T-helper 1 cell treated with Interleukin-12 subunit alpha and Interleukin-12 subunit beta and Interleukin-4 antibody, amounts not matched to agents 30 μg/mL and 1 μg/mL, for 36 hours (primary cell): ENCODE measurements at regions not wholly inside any gene's neighbourhood (a gene's known extent, or its start where the extent isn't known, plus 50 kb on each side); places are given as distances from the start of the nearest gene placed in this dataset.

ENCODE experiments used
- H3K27ac Mint-ChIP-seq: one replicate; pipeline ENCODE4 v1.8.0; 2021; ENCODE audit warnings: mild to moderate bottlenecking, mixed read lengths
- H3K27me3 Mint-ChIP-seq: one replicate; pipeline ENCODE4 v1.8.0; 2021; ENCODE audit warnings: low read depth, mixed read lengths
- H3K36me3 Mint-ChIP-seq: one replicate; pipeline ENCODE4 v1.8.0; 2021; ENCODE audit warnings: low read depth, mixed read lengths
- H3K4me1 Mint-ChIP-seq: one replicate; pipeline ENCODE4 v1.8.0; 2021; ENCODE audit warnings: low read depth, mixed read lengths
- H3K4me3 Mint-ChIP-seq: one replicate; pipeline ENCODE4 v1.8.0; 2021; ENCODE audit warnings: mild to moderate bottlenecking, moderate library complexity, mixed read lengths
- H3K9me3 Mint-ChIP-seq: one replicate; pipeline ENCODE4 v1.8.0; 2021; ENCODE audit warnings: mixed read lengths

- Mint-ChIP-seq H3K27ac (no peak overlapping the region), H3K36me3 (no peaks in the 10 kb centered on the region), H3K9me3 (peaks cover 4% of the 10 kb centered on the region), H3K4me1 (no peaks in the 10 kb centered on the region), H3K4me3 (no peak overlapping the region), H3K27me3 (no peaks in the 10 kb centered on the region)
Measured at GRCh38 chr14:39733741-39734140, 301.5 kb upstream of the FBXO33 start.

GRCh38 chr14:39731912-39732311, 299.7 kb upstream of the FBXO33 start:
- Mint-ChIP-seq H3K4me1 (no peaks in the 10 kb centered on the region), H3K9me3 (no peaks in the 10 kb centered on the region), H3K36me3 (no peaks in the 10 kb centered on the region), H3K27ac (no peak overlapping the region), H3K4me3 (no peak overlapping the region), H3K27me3 (no peaks in the 10 kb centered on the region)

- Mint-ChIP-seq H3K36me3 (no peaks in the 10 kb centered on the region), H3K9me3 (no peaks in the 10 kb centered on the region), H3K27ac (no peak overlapping the region)
Measured at GRCh38 chr14:39726563-39726962, 294.3 kb upstream of the FBXO33 start.

GRCh38 chr14:39722547-39723273, 290.5 kb upstream of the FBXO33 start:
- Mint-ChIP-seq H3K4me3 (no peak overlapping the region), H3K27ac (no peak overlapping the region), H3K4me1 (no peaks in the 10 kb centered on the region), H3K27me3 (no peaks in the 10 kb centered on the region), H3K9me3 (no peaks in the 10 kb centered on the region), H3K36me3 (no peaks in the 10 kb centered on the region)

More at GRCh38 chr14:39726563-39726962, 294.3 kb upstream of the FBXO33 start:
- no peak overlapping the region for H3K4me3 Mint-ChIP-seq
- H3K4me1 Mint-ChIP-seq: no peaks in the 10 kb centered on the region
- no peaks in the 10 kb centered on the region for H3K27me3 Mint-ChIP-seq

GRCh38 chr14:39716987-39717570, 284.8 kb upstream of the FBXO33 start:
- Mint-ChIP-seq H3K4me3 (no peak overlapping the region), H3K27ac (no peak overlapping the region), H3K9me3 (peaks cover 4% of the 10 kb centered on the region), H3K27me3 (no peaks in the 10 kb centered on the region), H3K36me3 (no peaks in the 10 kb centered on the region), H3K4me1 (no peaks in the 10 kb centered on the region)

- Mint-ChIP-seq H3K4me3 (no peak overlapping the region), H3K4me1 (no peaks in the 10 kb centered on the region), H3K27ac (no peak overlapping the region), H3K27me3 (no peaks in the 10 kb centered on the region), H3K9me3 (peaks cover 14% of the 10 kb centered on the region), H3K36me3 (no peaks in the 10 kb centered on the region)
Measured at GRCh38 chr14:39712293-39712999, 280.2 kb upstream of the FBXO33 start.

GRCh38 chr14:39704594-39704993, 272.4 kb upstream of the FBXO33 start:
- Mint-ChIP-seq H3K4me1 (no peaks in the 10 kb centered on the region), H3K9me3 (peaks cover 32% of the 10 kb centered on the region), H3K4me3 (no peak overlapping the region), H3K27me3 (no peaks in the 10 kb centered on the region), H3K27ac (no peak overlapping the region), H3K36me3 (no peaks in the 10 kb centered on the region)

- H3K36me3 Mint-ChIP-seq: no peaks in the 10 kb centered on the region
- H3K4me1 Mint-ChIP-seq: no peaks in the 10 kb centered on the region
- H3K9me3 Mint-ChIP-seq: peaks cover 27% of the 10 kb centered on the region
- H3K27ac Mint-ChIP-seq: no peak overlapping the region
- H3K4me3 Mint-ChIP-seq: no peak overlapping the region
- H3K27me3 Mint-ChIP-seq: no peaks in the 10 kb centered on the region
Measured at GRCh38 chr14:39694341-39694740, 262.1 kb upstream of the FBXO33 start.

GRCh38 chr14:39683691-39684260, 251.5 kb upstream of the FBXO33 start:
- Mint-ChIP-seq H3K36me3 (no peaks in the 10 kb centered on the region), H3K4me1 (no peaks in the 10 kb centered on the region), H3K9me3 (no peaks in the 10 kb centered on the region), H3K4me3 (no peak overlapping the region), H3K27ac (no peak overlapping the region), H3K27me3 (no peaks in the 10 kb centered on the region)

GRCh38 chr14:39682582-39682981, 250.3 kb upstream of the FBXO33 start:
- no peak overlapping the region for H3K4me3 Mint-ChIP-seq
- no peaks in the 10 kb centered on the region for H3K27me3 Mint-ChIP-seq
- no peak overlapping the region for H3K27ac Mint-ChIP-seq
- H3K9me3 Mint-ChIP-seq: no peaks in the 10 kb centered on the region
- no peaks in the 10 kb centered on the region for H3K4me1 Mint-ChIP-seq
- no peaks in the 10 kb centered on the region for H3K36me3 Mint-ChIP-seq

GRCh38 chr14:39681782-39682399, 249.7 kb upstream of the FBXO33 start:
- Mint-ChIP-seq H3K9me3 (no peaks in the 10 kb centered on the region), H3K27ac (no peak overlapping the region), H3K4me3 (no peak overlapping the region), H3K4me1 (no peaks in the 10 kb centered on the region), H3K27me3 (no peaks in the 10 kb centered on the region), H3K36me3 (no peaks in the 10 kb centered on the region)

- Mint-ChIP-seq H3K4me3 (no peak overlapping the region), H3K36me3 (no peaks in the 10 kb centered on the region), H3K9me3 (no peaks in the 10 kb centered on the region), H3K27me3 (no peaks in the 10 kb centered on the region), H3K27ac (no peak overlapping the region), H3K4me1 (no peaks in the 10 kb centered on the region)
Measured at GRCh38 chr14:39680777-39681176, 248.5 kb upstream of the FBXO33 start.

GRCh38 chr14:39673734-39674133, 241.5 kb upstream of the FBXO33 start:
- Mint-ChIP-seq H3K4me1 (no peaks in the 10 kb centered on the region), H3K27ac (no peak overlapping the region), H3K4me3 (no peak overlapping the region), H3K9me3 (peaks cover 4% of the 10 kb centered on the region), H3K27me3 (no peaks in the 10 kb centered on the region), H3K36me3 (no peaks in the 10 kb centered on the region)

GRCh38 chr14:39673270-39673711, 241.1 kb upstream of the FBXO33 start:
- no peaks in the 10 kb centered on the region for H3K36me3 Mint-ChIP-seq
- no peak overlapping the region for H3K4me3 Mint-ChIP-seq
- no peaks in the 10 kb centered on the region for H3K27me3 Mint-ChIP-seq
- H3K27ac Mint-ChIP-seq: no peak overlapping the region
- no peaks in the 10 kb centered on the region for H3K4me1 Mint-ChIP-seq
- peaks cover 4% of the 10 kb centered on the region for H3K9me3 Mint-ChIP-seq
